ENCODE measurements at regions not wholly inside any gene's neighbourhood (a gene's known extent, or its start where the extent isn't known, plus 50 kb on each side); places are given as distances from the start of the nearest gene placed in this dataset.

DNA sequence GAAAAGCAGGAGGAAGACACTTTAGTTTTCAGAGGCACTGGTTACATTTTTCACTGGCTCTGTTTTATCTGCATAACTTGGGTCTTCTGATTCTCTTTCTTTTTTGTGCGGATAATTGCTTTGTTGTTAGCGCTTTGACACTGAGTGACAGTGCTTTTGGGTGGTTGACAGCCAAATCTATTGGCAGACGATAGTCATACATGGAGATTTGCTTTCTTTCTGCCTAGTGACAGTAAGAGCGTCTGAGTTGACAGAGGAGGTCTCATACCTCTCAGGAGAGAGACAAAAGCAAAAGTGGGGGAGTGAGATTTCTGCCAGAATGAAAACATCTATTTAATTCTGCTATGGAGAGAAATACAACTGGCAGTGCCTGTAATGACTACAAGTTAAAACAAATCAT lies 2278.0 kb upstream of the WWC1 start:
- H3K36me3 Mint-ChIP-seq: no peaks in the 10 kb centered on the region
- H3K27ac Mint-ChIP-seq: no peak overlapping the region
- H3K9me3 Mint-ChIP-seq: no peaks in the 10 kb centered on the region
- CTCF ChIA-PET: no interaction called here
- H3K4me1 Mint-ChIP-seq: peaks cover 10% of the 10 kb centered on the region
- no peaks in the 10 kb centered on the region for H3K27me3 Mint-ChIP-seq (ENCODE audit: low read depth)
- TF ChIP-seq, protein P1, sequence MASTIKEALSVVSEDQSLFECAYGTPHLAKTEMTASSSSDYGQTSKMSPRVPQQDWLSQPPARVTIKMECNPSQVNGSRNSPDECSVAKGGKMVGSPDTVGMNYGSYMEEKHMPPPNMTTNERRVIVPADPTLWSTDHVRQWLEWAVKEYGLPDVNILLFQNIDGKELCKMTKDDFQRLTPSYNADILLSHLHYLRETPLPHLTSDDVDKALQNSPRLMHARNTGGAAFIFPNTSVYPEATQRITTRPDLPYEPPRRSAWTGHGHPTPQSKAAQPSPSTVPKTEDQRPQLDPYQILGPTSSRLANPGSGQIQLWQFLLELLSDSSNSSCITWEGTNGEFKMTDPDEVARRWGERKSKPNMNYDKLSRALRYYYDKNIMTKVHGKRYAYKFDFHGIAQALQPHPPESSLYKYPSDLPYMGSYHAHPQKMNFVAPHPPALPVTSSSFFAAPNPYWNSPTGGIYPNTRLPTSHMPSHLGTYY (CRISPR knock-in tag; IDR thresholded peaks at IDR 0.05): no peak
- no peak for TF ChIP-seq CREM (CRISPR knock-in tag; IDR thresholded peaks at IDR 0.05)
- TF ChIP-seq, protein P2, sequence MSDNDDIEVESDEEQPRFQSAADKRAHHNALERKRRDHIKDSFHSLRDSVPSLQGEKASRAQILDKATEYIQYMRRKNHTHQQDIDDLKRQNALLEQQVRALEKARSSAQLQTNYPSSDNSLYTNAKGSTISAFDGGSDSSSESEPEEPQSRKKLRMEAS (CRISPR knock-in tag; IDR thresholded peaks at IDR 0.05): no peak
- no peak for TF ChIP-seq ZNF121 (CRISPR knock-in tag; IDR thresholded peaks at IDR 0.05)
- TF ChIP-seq ELF4 (CRISPR knock-in tag; IDR thresholded peaks at IDR 0.05; ENCODE audit: low read depth): no peak
- TF ChIP-seq, protein P3, sequence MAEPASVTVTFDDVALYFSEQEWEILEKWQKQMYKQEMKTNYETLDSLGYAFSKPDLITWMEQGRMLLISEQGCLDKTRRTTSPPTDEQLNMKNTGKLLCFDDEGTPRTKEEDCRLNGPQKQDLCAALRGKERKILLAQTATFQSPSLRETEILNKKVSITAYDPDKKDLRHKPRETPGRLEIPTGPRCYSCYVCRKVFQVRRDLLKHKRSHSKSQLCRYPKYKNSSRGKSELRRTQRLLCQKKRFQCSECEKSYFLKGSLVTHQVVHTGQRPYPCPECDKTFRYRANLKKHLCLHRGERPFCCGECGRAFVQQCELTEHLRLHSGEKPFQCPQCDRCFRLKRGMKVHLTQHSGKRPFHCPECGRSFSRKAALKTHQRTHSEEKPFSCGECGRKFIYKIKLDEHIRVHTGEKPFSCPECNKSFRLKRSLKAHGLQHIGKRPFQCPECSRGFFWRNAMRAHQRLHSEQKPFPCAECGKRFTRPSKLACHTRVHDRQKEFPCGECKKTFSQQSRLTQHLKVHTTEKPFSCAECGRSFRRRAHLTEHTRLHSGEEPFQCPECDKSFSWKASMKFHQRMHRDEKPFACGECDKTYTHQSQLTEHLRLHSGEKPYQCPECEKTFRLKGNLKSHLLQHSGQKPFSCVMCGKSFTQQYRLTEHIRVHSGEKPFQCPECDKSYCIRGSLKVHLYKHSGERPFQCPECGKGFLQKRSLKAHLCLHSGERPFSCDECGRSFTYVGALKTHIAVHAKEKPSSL (CRISPR knock-in tag; conservative IDR thresholded peaks at IDR 0.05): no peak
- TF ChIP-seq SMAD3 (CRISPR knock-in tag; IDR thresholded peaks at IDR 0.05; ENCODE audit: borderline replicate concordance): no peak
- no peak for TF ChIP-seq ZNF219 (CRISPR knock-in tag; IDR thresholded peaks at IDR 0.05; ENCODE audit: borderline replicate concordance)
- TF ChIP-seq FOXK1 (CRISPR knock-in tag; IDR thresholded peaks at IDR 0.05): no peak
- TF ChIP-seq, protein P4, sequence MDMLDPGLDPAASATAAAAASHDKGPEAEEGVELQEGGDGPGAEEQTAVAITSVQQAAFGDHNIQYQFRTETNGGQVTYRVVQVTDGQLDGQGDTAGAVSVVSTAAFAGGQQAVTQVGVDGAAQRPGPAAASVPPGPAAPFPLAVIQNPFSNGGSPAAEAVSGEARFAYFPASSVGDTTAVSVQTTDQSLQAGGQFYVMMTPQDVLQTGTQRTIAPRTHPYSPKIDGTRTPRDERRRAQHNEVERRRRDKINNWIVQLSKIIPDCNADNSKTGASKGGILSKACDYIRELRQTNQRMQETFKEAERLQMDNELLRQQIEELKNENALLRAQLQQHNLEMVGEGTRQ (CRISPR knock-in tag; IDR thresholded peaks at IDR 0.05): no peak
- TF ChIP-seq, protein P5, sequence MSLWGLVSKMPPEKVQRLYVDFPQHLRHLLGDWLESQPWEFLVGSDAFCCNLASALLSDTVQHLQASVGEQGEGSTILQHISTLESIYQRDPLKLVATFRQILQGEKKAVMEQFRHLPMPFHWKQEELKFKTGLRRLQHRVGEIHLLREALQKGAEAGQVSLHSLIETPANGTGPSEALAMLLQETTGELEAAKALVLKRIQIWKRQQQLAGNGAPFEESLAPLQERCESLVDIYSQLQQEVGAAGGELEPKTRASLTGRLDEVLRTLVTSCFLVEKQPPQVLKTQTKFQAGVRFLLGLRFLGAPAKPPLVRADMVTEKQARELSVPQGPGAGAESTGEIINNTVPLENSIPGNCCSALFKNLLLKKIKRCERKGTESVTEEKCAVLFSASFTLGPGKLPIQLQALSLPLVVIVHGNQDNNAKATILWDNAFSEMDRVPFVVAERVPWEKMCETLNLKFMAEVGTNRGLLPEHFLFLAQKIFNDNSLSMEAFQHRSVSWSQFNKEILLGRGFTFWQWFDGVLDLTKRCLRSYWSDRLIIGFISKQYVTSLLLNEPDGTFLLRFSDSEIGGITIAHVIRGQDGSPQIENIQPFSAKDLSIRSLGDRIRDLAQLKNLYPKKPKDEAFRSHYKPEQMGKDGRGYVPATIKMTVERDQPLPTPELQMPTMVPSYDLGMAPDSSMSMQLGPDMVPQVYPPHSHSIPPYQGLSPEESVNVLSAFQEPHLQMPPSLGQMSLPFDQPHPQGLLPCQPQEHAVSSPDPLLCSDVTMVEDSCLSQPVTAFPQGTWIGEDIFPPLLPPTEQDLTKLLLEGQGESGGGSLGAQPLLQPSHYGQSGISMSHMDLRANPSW (CRISPR knock-in tag; conservative IDR thresholded peaks at IDR 0.05; ENCODE audit: low read depth): no peak
- no peak for TF ChIP-seq TEAD4 (CRISPR knock-in tag; IDR thresholded peaks at IDR 0.05)
- no peak for TF ChIP-seq SMAD4 (CRISPR knock-in tag; IDR thresholded peaks at IDR 0.05)
- TF ChIP-seq PRRX2 (CRISPR knock-in tag; IDR thresholded peaks at IDR 0.05): no peak
- TF ChIP-seq NFE2L1 (CRISPR knock-in tag; IDR thresholded peaks at IDR 0.05): no peak
- TF ChIP-seq, protein P6, sequence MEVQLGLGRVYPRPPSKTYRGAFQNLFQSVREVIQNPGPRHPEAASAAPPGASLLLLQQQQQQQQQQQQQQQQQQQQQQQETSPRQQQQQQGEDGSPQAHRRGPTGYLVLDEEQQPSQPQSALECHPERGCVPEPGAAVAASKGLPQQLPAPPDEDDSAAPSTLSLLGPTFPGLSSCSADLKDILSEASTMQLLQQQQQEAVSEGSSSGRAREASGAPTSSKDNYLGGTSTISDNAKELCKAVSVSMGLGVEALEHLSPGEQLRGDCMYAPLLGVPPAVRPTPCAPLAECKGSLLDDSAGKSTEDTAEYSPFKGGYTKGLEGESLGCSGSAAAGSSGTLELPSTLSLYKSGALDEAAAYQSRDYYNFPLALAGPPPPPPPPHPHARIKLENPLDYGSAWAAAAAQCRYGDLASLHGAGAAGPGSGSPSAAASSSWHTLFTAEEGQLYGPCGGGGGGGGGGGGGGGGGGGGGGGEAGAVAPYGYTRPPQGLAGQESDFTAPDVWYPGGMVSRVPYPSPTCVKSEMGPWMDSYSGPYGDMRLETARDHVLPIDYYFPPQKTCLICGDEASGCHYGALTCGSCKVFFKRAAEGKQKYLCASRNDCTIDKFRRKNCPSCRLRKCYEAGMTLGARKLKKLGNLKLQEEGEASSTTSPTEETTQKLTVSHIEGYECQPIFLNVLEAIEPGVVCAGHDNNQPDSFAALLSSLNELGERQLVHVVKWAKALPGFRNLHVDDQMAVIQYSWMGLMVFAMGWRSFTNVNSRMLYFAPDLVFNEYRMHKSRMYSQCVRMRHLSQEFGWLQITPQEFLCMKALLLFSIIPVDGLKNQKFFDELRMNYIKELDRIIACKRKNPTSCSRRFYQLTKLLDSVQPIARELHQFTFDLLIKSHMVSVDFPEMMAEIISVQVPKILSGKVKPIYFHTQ (CRISPR knock-in tag; IDR thresholded peaks at IDR 0.05): no peak
- no peak for TF ChIP-seq RORB (CRISPR knock-in tag; IDR thresholded peaks at IDR 0.05)
- no peak overlapping the region for H3K4me3 Mint-ChIP-seq
- DNase-seq (ENCODE audit: low spot score): no peak
- ATAC-seq: no peak
- POLR2A ChIA-PET: no interaction called here

DNA sequence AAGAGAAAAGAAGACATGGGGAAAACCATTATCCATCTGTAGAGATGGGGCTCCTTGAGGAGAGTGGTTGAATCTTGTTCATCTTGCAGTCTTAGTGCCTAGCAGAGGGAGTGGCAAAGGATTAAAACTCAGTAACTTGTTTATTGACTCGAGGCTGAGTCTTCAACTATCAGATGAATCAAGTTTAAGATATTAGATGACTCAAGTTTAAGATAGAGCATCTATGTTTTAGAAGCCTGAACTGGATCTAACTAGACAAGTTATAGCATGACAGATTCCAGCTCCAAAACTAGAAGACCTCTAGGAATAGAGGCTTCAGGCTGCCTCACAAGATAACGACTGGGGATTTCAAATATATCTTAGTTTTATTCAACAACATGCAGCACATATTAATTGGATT lies 2277.2 kb upstream of the WWC1 start:
- ATAC-seq (no peak), DNase-seq (ENCODE audit: low spot score) (no peak)
- Mint-ChIP-seq H3K9me3 (no peaks in the 10 kb centered on the region), H3K27me3 (ENCODE audit: low read depth) (no peaks in the 10 kb centered on the region), H3K36me3 (no peaks in the 10 kb centered on the region), H3K27ac (no peak overlapping the region), H3K4me1 (peaks cover 6% of the 10 kb centered on the region), H3K4me3 (no peak overlapping the region)
- ChIA-PET CTCF (no interaction called here), POLR2A (no interaction called here)
- TF ChIP-seq SMAD3 (CRISPR knock-in tag; IDR thresholded peaks at IDR 0.05; ENCODE audit: borderline replicate concordance) (no peak), ZBTB21 (CRISPR knock-in tag; IDR thresholded peaks at IDR 0.05; ENCODE audit: borderline replicate concordance) (no peak), GRHL2 (CRISPR knock-in tag; IDR thresholded peaks at IDR 0.05; ENCODE audit: insufficient replicate concordance, severe bottlenecking) (no peak), TP53 (CRISPR knock-in tag; IDR thresholded peaks at IDR 0.05) (no peak), ELF4 (CRISPR knock-in tag; IDR thresholded peaks at IDR 0.05; ENCODE audit: low read depth) (no peak), TEAD1 (CRISPR knock-in tag; IDR thresholded peaks at IDR 0.05) (no peak)
- TF ChIP-seq, protein P7, sequence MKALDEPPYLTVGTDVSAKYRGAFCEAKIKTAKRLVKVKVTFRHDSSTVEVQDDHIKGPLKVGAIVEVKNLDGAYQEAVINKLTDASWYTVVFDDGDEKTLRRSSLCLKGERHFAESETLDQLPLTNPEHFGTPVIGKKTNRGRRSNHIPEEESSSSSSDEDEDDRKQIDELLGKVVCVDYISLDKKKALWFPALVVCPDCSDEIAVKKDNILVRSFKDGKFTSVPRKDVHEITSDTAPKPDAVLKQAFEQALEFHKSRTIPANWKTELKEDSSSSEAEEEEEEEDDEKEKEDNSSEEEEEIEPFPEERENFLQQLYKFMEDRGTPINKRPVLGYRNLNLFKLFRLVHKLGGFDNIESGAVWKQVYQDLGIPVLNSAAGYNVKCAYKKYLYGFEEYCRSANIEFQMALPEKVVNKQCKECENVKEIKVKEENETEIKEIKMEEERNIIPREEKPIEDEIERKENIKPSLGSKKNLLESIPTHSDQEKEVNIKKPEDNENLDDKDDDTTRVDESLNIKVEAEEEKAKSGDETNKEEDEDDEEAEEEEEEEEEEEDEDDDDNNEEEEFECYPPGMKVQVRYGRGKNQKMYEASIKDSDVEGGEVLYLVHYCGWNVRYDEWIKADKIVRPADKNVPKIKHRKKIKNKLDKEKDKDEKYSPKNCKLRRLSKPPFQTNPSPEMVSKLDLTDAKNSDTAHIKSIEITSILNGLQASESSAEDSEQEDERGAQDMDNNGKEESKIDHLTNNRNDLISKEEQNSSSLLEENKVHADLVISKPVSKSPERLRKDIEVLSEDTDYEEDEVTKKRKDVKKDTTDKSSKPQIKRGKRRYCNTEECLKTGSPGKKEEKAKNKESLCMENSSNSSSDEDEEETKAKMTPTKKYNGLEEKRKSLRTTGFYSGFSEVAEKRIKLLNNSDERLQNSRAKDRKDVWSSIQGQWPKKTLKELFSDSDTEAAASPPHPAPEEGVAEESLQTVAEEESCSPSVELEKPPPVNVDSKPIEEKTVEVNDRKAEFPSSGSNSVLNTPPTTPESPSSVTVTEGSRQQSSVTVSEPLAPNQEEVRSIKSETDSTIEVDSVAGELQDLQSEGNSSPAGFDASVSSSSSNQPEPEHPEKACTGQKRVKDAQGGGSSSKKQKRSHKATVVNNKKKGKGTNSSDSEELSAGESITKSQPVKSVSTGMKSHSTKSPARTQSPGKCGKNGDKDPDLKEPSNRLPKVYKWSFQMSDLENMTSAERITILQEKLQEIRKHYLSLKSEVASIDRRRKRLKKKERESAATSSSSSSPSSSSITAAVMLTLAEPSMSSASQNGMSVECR (CRISPR knock-in tag; IDR thresholded peaks at IDR 0.05; ENCODE audit: borderline replicate concordance): no peak
